Stimulated activated CD4-positive, alpha-beta T cell treated with anti-CD3 and anti-CD28 coated beads, Interleukin-2, amount 100 ng/mL, for 24 hours (primary cell): ENCODE measurements at regions not wholly inside any gene's neighbourhood (a gene's known extent, or its start where the extent isn't known, plus 50 kb on each side); places are given as distances from the start of the nearest gene placed in this dataset.
"Not testable (repeated sequence)": the region's sequence is repeated elsewhere in the genome, so short reads cannot be mapped to it uniquely, and the experiment has no call there.

Experiments
- DNase-seq, 2 donors: peaks; one replicate each; pipeline ENCODE4 v3.0.0-alpha.2; 2020

DNA sequence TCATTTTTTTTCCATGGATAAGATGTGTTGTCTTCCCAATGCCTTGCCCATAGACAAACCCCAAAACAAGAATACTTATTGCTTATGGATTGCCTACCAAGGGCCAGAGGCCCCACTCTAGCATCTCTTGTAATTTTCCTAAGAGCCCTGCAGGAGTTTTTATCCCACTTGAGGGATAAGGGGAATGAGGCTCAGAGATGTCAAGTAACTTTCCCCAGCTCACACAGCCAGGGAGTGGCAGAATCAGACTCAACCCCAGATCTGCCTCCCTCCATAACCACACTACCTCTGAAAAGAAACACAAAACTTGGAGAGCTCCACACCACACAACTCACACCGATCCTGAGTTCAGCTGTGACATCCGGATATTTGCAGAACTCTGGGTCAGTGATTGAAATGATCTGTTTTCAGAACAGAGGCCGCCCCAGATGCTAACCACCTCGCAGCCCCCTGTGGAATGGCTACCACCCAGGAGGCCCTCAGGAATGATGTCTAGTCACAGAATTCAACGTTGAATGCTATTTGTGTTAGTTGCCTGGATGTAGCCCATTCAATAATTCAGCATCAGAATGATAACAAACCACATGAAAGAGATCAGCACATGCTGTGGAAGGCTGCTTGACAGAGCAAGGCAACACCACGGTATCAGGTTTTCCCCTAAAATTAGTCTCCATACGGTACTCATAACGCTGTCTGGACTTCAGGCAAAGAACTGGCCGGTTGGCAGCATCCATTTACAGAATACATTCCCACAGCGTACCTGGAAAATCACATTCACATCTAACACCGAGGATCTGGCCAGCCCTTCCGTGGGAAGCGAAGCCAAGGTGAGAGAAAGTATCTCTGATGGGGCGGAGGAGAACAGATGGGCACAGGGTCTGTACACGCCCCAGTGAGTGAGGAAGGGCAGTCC lies 231.9 kb downstream of the TOMM20 start:
- DNase-seq: no peak

DNA sequence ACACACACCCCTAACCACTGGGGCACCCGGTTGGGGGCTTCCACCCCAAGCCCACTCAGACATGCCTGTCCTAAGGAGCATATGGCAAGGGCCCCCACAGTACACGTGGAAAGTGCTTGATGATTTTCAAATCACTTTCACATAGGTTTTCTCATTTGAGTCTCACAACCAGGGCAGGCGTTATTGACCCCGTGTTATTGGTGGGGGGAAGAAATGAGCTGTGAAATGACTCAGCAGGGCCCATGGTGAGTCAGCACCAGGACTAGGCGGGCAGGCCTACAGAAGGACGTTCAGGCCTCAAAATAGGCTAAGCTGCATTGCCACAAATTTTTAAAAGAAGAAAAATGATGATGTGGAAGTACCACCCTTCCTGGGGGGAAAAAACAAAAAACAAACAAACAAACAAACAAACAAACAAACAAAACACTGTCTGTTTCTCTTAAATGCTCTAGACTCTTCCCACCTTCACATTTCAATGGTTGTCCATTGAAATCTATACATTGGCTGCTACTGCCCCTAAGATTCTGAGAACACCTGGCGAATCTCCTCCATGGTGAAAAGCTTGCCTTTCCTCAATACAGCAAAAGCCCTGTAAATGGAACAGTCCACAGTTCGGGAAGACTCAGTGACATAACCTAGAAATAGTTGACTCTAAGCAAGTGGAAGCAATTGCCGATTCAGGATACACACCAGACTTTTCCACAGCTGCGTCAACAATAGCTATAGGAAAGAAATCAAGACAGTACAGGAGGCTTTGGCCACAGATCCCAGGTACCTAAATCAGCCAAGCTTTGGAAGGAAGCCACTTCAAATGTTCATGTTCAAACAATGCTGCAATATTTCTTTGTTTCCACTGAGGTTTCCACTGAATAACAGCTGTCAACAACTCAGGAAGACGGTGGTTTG lies 234.7 kb downstream of the TOMM20 start:
- DNase-seq: peak; percentile 48 to 55

DNA sequence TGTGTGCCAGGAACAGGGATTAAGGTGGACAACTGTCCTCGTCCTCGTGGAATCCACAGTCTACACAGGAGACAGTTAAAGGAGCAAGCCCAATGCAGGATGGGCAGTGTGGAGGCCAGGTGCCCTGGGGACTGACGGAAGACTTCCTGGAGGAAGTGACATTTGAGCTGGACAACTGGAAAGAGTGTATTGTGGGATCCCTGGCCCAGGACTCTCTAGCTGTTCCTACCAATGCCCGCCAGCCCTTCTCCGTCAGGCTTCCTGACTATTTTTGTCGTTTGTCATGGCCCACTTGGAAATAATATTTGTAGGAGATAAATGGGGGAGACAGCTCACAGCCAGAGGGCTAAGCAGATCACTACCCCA lies 235.3 kb downstream of the TOMM20 start:
- DNase-seq: no peak

DNA sequence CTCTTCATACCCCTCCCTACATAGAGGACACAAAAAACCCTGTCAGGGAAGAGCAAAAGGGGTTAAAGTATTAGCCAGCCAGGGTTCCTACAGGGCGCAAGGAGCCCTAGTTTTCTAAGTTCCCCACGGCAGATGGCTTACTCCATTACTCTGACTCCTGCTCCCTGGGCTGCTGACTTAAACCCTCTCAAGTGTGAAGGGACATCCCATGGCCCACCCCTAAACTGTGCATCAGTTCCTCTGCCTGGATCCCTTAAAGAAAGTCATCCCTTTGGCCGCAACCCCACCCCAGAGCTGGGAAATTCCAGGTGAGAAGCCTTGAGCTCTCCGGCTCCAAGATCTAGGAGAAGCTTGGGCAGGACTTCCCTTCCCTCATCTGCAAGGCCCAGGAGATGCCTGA lies 236.0 kb downstream of the TOMM20 start:
- DNase-seq: no peak

DNA sequence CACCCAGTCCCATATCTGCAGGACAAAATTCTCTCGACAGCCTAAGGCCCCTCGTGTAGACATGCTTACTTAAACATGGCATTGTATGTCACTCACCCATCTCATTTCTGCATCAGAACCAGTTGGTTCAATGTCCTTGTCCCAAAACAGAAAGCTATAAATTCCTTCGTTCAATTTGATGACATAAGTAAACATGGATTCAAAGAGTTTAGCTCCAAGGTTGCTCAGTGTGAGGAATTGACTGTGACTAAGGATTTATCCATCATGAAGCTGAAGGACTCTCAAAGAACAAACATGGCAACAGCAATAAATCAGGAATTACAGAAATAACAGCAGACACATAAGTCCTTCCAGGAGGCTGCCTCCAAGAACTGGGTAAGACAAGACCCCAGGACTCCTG lies 237.2 kb downstream of the TOMM20 start:
- no peak for DNase-seq

DNA sequence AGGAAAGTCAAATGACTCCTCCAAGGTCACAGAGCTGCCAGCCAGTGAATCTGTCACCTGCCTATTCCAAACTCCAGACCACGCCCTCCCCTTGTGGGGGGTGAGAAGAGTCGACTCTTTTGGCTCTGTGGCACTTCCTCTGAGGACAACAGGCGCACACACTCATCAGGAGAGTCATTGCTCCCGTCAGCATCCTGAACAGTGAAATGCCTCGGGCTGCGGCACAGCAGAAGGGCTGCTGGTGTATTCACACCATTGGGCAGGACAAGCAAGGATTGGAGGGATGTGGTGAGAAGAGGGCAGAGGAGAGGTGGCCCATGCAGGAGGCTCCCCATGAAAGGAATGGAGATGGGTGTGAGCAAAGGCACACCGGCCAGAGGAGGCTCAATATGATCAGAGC lies 239.0 kb downstream of the TOMM20 start:
- DNase-seq: no peak

DNA sequence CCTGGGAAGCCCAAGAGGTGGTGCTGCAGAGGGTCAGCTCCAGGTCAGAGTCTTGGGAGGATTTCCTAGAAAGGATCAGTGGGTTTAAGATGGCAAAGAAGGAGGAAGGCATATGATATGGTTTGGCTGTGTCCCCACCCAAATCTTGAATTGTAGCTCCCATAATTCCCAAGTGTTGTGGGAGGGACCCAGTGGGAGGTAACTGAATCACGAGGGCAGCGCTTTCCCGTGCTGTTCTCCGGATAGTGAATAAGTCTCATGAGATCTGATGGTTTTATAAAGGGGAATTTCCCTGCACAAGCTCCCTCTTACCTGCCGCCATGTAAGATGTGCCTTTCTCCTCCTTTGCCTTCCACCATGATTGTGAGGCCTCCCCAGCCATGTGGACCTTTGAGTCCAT lies 240.4 kb downstream of the TOMM20 start:
- DNase-seq: not testable (repeated sequence)

DNA sequence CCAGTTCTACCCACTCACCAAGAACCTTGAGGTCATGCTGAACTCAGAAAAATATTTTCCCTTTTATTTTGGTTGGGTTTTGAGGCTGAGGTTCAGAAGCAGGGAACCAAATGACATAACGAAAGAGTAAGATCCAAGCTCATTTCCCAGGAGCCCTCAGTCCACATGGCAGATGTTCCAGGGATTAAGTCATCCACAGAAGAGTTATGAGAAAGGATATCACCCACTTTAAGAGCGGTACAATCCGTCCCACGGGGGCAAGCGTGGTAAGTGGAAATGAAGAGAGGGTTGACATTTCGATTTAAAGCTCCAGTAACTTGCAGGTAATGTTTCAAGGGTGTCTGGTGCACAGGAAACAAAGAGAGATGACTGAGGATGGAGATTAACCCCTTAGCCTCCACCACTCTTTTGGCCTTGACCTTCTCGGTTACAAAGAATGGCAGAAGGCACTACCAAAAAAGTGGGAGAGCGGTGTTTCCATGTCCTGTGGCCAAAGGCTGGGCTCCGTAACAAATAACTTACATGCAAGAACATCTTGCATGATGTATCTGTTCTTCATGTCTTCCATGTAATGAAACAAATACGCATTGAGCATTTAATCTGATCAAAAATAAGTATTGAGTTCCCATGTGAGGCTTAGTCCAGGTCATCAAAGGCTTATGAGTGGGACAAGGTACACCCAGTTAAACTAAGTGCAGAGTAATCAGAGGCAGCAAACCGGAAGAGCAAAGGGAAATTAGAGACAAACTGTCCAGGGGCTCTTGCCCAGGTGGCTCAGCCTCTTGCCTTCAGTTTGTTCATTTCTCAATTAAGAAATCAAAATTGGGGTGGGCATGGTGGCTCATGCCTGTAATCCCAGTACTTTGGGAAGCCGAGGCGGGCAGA lies 241.4 kb downstream of the TOMM20 start:
- no peak for DNase-seq

DNA sequence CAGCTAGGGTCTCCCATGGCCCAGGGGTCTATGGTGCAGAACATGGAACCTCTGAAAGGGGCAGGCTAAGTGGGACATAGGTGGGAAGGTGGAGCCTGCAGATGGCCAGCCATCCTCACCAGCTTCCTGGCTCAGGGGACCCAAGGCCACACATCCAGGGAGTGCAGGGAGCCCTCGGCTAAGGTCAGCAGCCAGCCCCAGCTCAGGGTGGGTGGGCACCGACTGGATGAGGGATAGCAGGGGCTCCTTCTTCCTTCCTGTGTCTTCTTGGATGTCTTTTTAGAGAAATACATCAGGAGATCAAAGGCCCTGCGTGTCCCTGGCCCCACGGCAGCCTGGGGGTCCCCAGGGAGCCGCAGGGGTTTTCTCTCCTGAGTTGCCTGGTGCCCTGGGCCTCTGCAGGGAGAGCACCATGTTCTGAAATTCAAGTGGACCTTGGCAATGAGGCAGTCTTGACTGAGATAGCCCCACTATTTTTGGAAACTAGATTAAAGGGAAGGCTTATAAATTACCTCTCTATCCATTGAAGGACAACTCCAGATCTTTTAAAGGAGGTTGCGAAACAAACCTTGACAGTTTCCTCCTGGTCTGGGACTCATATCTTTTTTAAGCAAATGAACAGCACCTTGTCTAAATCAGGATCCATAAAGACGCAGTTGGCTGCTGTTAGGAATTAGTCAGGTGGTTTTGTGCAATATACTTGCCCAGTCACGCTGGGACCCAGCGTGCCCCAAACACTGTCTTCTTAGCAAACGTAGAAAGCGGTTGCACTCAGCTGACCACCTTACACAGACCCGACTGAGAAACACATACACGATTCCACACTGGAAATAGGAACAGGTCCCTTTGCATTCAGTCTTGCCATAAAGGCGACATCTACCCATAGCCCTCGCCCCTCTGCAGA lies 242.3 kb downstream of the TOMM20 start:
- no peak for DNase-seq

DNA sequence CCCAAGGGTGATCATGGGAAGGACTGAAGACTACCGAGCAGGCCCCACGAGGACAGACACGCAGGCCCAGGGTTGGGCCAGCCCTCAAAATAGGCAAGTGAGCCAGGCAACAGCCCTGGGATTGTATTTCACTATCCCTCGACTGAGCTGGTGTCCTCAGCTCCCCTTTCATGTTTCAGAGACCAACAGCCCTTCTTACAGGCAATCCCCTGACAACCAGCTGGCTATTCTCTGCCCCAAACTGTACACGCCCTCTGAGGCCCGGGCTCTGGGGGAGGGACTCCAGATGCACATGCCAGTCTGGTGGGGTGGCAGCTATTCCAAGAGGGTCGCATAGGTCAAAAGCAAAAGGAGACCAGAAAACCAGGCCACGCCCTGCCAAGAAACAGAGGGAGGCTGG lies 243.0 kb downstream of the TOMM20 start:
- no peak for DNase-seq

DNA sequence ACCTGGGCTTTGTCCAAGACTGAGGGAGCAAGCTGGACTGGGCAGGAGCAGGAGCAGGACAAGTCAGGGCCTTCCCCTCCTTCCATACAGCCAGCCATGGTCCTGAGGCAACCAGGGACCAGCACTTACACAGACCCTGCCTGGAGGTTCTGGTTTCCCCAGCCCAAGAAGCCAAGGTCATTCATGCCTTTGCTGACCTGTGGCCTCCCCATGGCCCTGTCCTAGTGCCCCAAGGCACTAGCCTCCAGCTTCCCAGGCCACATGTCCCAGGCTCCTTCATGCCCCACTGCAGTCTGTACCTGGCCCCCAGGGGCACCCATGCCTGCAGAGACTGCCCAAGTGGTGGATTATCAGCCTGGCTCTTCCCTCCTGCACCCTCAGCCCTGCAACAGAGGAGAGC lies 243.9 kb downstream of the TOMM20 start:
- no peak for DNase-seq

DNA sequence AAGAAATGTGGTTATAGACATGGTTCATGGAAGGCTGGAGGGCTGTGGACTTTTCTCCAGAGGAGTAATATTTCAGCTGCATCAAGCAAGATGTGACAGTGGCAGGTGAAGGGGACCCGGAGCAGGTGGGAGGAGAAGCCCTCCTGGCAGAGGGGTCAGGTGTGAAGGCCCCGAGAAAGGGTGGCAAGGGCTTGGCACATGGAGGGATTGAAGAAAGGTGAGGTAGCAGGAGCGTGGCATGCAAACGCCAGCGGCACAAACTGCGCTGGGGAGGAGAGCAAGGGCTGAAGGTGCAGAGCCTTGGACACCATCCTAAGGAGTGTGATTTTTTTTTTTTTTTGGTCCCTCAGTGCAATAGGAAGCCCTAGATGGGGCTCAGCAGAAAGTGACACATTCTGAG lies 244.6 kb downstream of the TOMM20 start:
- DNase-seq: no peak

DNA sequence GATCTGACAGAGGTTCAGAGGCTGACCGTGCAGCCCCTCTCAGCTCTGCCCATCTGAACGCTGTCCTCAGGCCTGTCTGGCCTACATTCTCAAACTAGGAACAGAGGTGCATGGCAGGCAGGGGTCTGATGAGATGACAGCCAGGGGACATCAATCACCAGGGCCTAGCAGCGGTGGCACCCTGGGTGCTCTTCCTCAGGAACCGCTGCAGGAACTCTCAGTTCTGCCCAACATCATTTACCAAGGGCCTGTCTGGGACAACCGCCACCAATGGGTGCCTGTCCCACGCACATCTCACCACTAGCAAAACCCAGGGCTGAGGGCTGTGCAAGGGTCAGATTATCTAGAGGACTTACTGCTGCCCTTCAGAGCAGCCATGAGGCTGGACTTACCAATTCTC lies 245.7 kb downstream of the TOMM20 start:
- no peak for DNase-seq

DNA sequence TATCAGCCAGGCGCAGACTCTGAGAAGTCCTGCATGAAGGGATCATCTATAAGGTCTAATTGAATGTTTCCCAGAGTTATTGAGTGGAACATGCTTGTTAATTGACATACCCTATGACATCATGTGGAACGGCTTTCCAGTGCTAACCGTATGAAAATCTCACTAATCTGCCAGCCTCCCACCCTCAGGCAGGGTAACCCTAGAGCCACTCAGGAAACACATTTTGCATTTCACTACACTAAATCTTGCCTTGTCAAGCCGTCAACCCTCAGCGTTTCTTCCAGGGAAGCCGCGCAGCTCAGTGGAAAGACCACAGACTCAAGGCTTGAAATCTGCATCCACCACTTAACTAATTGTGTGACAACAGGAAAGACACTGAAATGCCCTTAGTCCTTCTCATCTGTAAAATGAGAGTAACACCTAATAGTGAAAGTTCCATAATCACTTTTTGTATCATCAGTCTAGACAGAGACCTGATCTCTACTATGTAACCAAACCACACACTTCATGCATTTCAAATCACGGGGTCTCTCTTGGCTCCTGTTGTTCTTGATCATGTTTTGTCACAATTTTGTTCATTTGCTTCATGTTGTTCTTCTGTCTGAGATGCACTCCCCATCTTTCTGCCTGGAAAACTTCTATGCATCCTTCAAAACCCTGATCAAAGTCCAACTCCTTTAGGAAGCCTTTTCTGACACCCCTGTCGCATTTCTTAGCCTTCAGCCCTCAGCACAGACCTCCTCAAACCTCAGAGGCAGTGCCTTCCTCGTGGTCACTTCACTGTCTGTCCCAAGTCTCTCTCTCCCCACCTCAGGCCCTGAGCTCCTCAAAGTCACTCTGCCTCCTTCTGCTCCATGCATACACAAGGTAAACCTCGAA lies 246.5 kb downstream of the TOMM20 start:
- DNase-seq: peak; percentile 32 to 53

DNA sequence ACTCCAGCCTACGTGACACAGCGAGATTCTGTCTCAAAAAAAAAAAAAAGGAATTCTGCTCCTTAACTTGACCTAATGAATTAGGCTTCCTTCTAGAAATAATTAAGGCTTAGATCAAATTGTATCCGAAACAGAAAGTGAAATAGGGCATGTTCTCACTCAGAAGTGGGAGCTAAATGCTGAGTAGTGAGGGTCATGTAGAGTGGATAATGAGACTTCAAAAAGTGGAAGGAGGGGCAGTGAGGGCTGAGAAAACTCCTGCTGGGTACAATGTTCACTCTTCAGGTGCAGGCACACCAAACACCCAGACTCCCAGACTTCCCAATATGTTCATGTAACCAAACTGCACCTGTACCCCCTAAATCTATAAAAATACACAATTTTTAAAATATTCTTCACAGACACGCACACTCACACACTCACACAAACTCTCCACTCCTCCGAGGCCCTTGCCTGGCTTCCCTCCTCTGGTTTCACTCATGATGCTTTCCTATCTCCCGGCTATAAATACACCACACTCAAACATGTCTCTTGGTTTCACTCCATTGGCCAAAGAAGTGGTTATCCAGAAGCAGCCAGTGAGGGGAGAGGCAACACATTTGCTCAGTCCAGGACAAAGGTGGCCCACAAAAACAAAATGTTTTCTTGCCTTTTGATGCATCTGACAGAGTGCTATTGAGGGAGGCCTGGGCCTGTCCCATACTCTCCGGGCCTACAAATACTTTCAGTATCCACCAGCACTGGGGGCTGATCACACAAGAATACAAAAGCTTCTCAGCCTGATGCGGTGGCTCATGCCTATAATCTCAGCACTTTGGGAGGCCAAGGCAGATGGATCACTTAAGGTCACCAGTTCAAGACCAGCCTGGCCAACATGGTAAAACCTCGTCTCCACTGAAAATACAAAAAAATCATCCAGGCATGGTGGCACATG lies 249.2 kb downstream of the TOMM20 start:
- DNase-seq: no peak

DNA sequence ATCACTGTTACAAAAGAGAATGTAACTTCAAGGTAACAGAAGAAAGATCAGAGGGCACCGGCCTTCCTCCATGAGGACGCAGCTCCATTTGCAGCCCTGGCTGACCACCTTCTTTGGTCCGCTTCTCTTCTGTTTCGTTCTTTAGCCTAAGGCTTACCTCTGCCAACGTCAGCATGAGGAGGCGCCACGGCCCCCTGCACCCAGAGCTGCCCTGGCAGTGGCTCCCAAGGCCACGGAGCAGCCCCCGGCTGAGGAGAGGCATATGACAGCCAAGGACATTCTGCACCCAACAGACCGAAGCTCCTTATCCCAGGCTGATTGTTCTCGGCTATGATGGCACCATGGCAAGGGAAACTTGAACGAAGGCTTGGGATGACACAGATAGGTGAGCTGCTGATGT lies 250.3 kb downstream of the TOMM20 start:
- no peak for DNase-seq

DNA sequence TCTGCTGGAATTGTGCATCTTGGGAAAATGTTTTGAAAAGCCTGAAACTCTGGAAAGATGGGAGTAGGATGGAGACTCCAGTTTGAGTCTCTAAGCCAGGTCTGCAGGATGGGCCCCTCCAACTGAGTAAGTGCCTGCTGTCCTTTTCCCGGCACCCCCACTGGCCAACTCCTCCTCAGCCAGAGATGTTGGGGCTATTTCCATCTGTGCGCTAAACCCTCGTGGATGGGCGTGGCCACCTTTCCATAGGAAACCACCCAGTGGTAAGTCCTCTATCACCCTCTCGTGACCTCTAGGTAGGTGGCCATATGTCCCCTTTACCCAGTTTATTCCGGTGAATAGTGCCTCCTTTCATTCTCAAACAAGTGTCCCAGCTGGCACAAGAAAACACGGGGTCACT lies 250.9 kb downstream of the TOMM20 start:
- no peak for DNase-seq

DNA sequence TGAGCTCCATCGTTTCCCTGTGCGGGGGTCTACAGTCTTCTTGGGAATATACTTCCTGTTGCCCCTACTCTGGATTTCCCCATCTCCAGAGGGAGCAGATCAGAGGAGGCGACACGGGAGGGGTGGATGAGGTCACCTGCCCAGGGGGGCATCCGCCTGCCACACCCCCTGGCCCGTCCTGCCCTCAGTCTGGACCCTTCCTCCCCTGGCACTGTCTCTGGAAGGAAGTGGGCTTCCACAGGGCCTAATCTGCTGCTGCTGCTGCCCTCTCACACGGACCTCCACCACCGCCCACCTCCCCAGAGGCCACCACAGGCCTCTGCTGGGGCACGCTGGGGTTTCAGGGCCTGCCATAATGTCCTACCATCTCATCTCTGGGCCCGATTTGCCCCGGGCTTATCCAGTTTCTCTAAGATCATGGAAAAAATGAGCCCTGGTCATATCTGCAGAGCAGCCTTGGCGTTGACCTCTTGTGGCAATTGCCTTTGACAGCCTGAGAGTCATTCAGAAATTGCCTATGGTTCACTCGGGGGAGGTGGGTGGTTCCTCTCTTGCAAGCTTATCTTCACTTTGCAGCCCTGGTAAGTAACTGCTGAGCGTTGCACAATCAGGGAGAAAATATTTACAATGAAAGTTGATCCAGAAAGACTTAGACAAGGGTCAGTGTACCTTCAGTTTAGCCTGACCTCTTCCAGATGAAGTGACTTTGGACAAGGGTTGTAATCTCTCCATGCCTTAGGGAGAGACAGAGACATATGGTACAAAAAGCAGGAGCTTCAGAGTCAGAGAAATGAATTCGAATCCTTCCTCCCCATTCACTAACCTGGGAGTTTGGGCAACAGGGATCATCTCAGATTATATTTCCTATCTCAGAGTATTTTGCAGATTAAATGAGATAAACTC lies 252.4 kb downstream of the TOMM20 start:
- peak in 1 of 2 donors; percentile 31 for DNase-seq
